ENCODE measurements at regions not wholly inside any gene's neighbourhood (a gene's known extent, or its start where the extent isn't known, plus 50 kb on each side); places are given as distances from the start of the nearest gene placed in this dataset.
"Not testable (repeated sequence)": the region's sequence is repeated elsewhere in the genome, so short reads cannot be mapped to it uniquely, and the experiment has no call there.

DNA sequence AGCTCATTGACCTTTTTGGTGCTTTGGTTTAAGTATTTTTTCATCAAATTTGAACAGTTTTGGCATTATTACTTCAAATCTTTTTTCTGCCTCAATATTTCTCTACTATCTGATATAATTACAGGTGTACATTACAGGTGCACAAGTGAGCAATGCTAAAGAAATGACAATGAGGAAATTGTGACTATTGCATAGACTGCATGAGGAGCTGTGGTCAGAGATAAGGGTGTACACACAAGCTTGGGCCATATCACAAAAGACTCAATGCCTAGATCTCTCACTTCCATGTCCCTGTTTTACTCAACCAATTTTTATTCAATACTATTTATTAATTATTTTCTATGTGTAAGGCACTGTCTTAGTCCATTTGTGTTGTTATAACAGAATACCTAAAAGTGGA lies 251.0 kb upstream of the UBASH3B start:
- Histone ChIP-seq H3K9ac (ENCODE audit: low read length) (no peak overlapping the region), H3K27me3 (ENCODE audit: control insufficient read depth, insufficient read depth, low read length) (no peaks in the 10 kb centered on the region), H3K27ac (ENCODE audit: low read depth, low read length) (no peak overlapping the region), H3K36me3 (ENCODE audit: control insufficient read depth, insufficient read depth, low read length) (no peaks in the 10 kb centered on the region), H3K4me3 (ENCODE audit: low read length) (no peak overlapping the region), H3K4me1 (ENCODE audit: control insufficient read depth, insufficient read depth, low read length) (no peaks in the 10 kb centered on the region)

DNA sequence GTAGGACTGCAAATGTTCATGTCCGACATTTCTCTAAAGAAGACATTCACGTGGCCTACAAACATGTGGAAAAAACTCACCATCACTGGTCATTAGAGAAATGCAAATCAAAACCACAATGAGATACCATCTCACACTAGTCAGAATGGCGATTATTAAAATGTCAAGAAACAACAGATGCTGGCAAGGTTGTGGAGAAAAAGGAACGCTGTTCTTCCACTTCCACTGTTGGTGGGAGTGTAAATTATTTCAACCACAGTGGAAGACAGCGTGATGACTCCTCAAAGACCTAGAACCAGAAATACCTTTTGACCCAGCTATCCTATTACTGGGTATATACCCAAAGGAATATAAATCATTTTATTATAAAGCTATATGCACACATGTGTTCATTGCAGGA lies 253.9 kb upstream of the UBASH3B start:
- not testable (repeated sequence) for H3K27ac ChIP-seq (ENCODE audit: low read depth, low read length); H3K27me3 ChIP-seq (ENCODE audit: control insufficient read depth, insufficient read depth, low read length); H3K4me3 ChIP-seq (ENCODE audit: low read length); H3K36me3 ChIP-seq (ENCODE audit: control insufficient read depth, insufficient read depth, low read length); H3K4me1 ChIP-seq (ENCODE audit: control insufficient read depth, insufficient read depth, low read length); H3K9ac ChIP-seq (ENCODE audit: low read length)

DNA sequence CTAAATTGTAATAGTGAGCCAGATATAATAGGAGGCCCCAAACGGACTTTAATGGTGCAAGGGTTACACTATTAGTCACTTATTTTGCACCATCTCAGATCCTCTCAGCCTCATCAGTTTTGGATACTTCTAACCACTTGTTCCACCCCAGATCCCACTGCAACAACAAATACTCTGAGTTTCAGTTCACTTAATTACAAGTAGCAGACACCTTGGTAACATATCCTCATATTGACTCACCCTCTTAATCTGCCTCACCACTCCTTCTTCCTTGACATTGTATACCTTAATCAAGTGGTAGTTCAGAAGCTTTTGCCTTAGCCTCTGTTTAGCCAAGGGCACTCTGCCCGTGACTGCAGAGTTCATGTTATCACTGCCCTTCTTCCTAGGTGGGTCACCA lies 256.1 kb upstream of the UBASH3B start:
- H3K4me1 ChIP-seq (ENCODE audit: control insufficient read depth, insufficient read depth, low read length) = no peaks in the 10 kb centered on the region
- H3K27me3 ChIP-seq (ENCODE audit: control insufficient read depth, insufficient read depth, low read length) = no peaks in the 10 kb centered on the region
- H3K27ac ChIP-seq (ENCODE audit: low read depth, low read length) = no peak overlapping the region
- H3K9ac ChIP-seq (ENCODE audit: low read length) = no peak overlapping the region
- no peaks in the 10 kb centered on the region for H3K36me3 ChIP-seq (ENCODE audit: control insufficient read depth, insufficient read depth, low read length)
- no peak overlapping the region for H3K4me3 ChIP-seq (ENCODE audit: low read length)

DNA sequence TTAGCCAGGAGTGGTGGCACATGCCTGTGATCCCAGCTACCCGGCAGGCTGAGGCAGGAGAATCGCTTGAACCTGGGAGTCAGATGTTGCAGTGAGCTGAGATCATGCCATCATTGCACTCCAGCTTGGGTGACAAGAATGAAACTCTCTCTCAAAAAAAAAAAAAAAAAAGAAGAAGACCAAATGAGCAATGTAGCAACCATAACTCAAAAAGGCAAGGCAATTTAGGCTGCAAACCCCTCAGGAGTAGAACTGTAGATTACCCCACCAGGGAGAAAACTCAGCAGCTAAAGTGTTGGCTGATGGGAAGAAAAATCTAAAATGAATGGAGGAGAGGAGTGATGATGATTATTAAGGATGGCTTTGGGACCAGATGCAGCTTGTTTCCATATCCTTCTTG lies 256.7 kb upstream of the UBASH3B start:
- Histone ChIP-seq H3K4me1 (ENCODE audit: control insufficient read depth, insufficient read depth, low read length) (no peaks in the 10 kb centered on the region), H3K36me3 (ENCODE audit: control insufficient read depth, insufficient read depth, low read length) (no peaks in the 10 kb centered on the region), H3K27me3 (ENCODE audit: control insufficient read depth, insufficient read depth, low read length) (no peaks in the 10 kb centered on the region), H3K27ac (ENCODE audit: low read depth, low read length) (no peak overlapping the region), H3K9ac (ENCODE audit: low read length) (no peak overlapping the region), H3K4me3 (ENCODE audit: low read length) (no peak overlapping the region)

DNA sequence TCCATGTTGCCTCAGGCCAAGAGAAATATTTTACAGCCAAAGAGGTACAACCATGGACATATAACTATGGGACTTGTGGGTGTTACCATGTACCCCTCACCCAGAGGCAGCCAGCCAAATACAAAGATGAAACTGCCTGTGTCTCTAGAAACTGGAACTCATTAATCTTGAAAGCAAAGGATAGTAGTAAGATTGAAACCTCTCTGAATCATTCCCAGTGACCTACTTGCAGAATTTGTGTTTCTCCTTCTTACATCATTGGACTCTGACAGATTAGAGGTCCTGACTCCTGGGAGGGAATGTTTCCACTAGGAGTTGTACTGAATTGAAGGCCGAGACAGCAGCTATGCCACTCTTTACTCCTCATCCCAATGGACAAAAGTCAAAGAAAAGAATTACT lies 257.4 kb upstream of the UBASH3B start:
- Histone ChIP-seq H3K27ac (ENCODE audit: low read depth, low read length) (no peak overlapping the region), H3K27me3 (ENCODE audit: control insufficient read depth, insufficient read depth, low read length) (no peaks in the 10 kb centered on the region), H3K4me1 (ENCODE audit: control insufficient read depth, insufficient read depth, low read length) (no peaks in the 10 kb centered on the region), H3K4me3 (ENCODE audit: low read length) (no peak overlapping the region), H3K9ac (ENCODE audit: low read length) (no peak overlapping the region), H3K36me3 (ENCODE audit: control insufficient read depth, insufficient read depth, low read length) (no peaks in the 10 kb centered on the region)

DNA sequence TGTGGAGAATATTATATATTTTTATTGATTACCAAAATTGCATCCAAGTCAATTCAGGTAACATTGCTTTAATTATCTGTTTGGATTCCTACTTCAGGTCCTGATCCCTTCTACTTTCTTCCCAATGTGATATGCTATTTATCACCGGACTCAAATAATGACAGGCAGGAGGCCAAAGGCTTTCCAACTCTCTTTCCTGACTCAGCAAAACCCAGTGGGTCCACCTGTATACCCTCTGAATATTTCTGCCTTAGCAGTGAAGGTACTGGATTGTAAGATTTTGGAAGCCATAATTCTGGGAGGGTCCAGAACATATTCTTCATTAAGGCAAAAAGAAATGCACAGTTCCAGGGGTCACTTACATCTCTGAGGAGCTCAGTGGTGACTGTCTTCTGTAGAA lies 260.2 kb upstream of the UBASH3B start:
- no peaks in the 10 kb centered on the region for H3K36me3 ChIP-seq (ENCODE audit: control insufficient read depth, insufficient read depth, low read length)
- H3K27me3 ChIP-seq (ENCODE audit: control insufficient read depth, insufficient read depth, low read length) = no peaks in the 10 kb centered on the region
- H3K27ac ChIP-seq (ENCODE audit: low read depth, low read length) = no peak overlapping the region
- H3K9ac ChIP-seq (ENCODE audit: low read length) = no peak overlapping the region
- no peak overlapping the region for H3K4me3 ChIP-seq (ENCODE audit: low read length)
- H3K4me1 ChIP-seq (ENCODE audit: control insufficient read depth, insufficient read depth, low read length) = no peaks in the 10 kb centered on the region

DNA sequence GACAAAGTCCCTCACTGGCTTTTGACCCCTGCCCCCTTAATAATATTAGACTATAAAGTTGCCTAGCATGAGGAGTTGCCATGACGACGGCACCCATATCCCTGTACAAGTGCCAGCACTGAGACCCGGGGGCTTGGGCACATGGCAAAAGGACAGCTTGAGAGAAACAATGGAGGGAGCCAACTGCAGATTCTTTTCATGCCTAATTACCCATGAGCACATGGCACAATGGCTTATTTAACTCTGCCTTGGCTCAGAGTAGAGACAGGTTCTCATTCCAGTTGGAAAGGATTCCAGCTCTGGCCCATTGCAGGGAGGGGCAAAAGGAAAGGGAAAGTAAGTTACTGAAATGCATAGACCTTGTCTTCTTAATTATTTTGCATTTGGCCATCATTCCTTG lies 261.2 kb upstream of the UBASH3B start:
- Histone ChIP-seq H3K36me3 (ENCODE audit: control insufficient read depth, insufficient read depth, low read length) (no peaks in the 10 kb centered on the region), H3K27ac (ENCODE audit: low read depth, low read length) (no peak overlapping the region), H3K4me1 (ENCODE audit: control insufficient read depth, insufficient read depth, low read length) (no peaks in the 10 kb centered on the region), H3K9ac (ENCODE audit: low read length) (no peak overlapping the region), H3K4me3 (ENCODE audit: low read length) (no peak overlapping the region), H3K27me3 (ENCODE audit: control insufficient read depth, insufficient read depth, low read length) (no peaks in the 10 kb centered on the region)

DNA sequence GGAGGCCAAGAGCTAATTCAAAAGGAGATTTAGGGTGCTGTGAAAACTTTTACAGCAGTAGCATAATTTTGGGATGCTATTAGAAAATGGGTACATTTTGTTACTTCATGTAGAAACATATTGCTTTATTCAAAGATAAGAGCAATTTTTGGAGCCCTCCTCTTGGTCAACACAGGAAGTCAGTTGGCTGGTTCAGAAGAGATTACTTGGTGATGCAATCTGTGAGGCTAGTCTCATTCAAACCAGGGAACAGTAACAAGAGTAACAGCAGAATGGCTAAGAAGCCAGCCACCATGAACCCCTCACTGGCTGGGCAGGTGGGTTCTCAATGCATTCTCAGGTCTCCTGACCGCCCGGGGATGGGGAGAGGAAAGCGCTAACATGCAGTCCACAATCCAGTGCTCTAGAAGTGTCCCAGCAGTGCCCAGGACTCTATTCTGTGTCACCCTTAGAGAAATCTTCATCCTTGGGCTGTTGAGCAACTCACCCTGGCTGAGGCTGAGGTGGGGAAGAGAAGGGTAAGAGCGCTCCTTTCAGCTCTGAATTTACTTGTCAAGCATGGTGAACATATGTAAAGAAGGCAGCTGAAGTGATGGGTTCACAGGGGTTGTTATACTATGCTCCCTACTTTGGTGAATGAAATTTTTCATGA lies 262.2 kb upstream of the UBASH3B start:
- no peaks in the 10 kb centered on the region for H3K27me3 ChIP-seq (ENCODE audit: control insufficient read depth, insufficient read depth, low read length)
- H3K27ac ChIP-seq (ENCODE audit: low read depth, low read length) = no peak overlapping the region
- no peaks in the 10 kb centered on the region for H3K4me1 ChIP-seq (ENCODE audit: control insufficient read depth, insufficient read depth, low read length)
- no peak overlapping the region for H3K4me3 ChIP-seq (ENCODE audit: low read length)
- H3K9ac ChIP-seq (ENCODE audit: low read length) = no peak overlapping the region
- no peaks in the 10 kb centered on the region for H3K36me3 ChIP-seq (ENCODE audit: control insufficient read depth, insufficient read depth, low read length)

DNA sequence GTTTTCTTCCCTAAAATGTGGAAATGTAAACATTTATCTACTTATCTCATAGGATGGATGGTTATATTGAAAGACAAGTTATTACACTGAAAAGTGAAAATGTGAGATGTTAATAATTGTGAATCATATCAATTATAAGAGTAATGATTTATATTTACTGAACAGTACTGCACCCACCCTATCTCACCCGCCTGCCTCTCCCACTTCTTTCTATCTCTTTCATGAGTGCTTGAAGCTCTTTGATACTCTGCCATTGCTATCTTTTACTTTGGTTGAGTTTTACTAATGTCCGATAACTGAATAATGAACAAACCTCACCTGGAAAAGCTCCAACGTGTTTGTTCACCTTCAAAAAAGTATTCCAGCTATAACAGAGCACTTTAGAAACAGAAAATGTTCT lies 263.0 kb upstream of the UBASH3B start:
- Histone ChIP-seq H3K27ac (ENCODE audit: low read depth, low read length) (no peak overlapping the region), H3K9ac (ENCODE audit: low read length) (no peak overlapping the region), H3K4me1 (ENCODE audit: control insufficient read depth, insufficient read depth, low read length) (no peaks in the 10 kb centered on the region), H3K27me3 (ENCODE audit: control insufficient read depth, insufficient read depth, low read length) (no peaks in the 10 kb centered on the region), H3K36me3 (ENCODE audit: control insufficient read depth, insufficient read depth, low read length) (no peaks in the 10 kb centered on the region), H3K4me3 (ENCODE audit: low read length) (no peak overlapping the region)

DNA sequence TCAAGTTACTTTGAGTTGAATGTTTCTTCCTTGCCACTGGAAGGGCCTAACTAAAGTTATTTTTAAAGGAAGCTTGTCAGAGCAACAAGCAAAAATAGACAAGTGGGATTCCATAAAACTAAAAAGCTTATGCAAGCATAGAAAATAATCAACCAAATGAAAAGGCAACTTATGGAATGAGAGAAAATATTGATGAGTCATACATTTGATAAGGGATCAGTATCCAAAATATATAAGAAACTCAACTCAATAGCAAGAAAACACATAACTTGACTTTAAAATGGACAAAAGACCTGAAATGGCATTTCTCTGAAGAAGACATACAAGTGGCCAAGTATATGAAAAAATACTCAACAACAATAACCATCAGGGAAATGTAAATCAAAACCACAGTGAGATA lies 264.5 kb upstream of the UBASH3B start:
- Histone ChIP-seq H3K4me3 (ENCODE audit: low read length) (no peak overlapping the region), H3K27me3 (ENCODE audit: control insufficient read depth, insufficient read depth, low read length) (no peaks in the 10 kb centered on the region), H3K4me1 (ENCODE audit: control insufficient read depth, insufficient read depth, low read length) (no peaks in the 10 kb centered on the region), H3K9ac (ENCODE audit: low read length) (no peak overlapping the region), H3K27ac (ENCODE audit: low read depth, low read length) (no peak overlapping the region), H3K36me3 (ENCODE audit: control insufficient read depth, insufficient read depth, low read length) (no peaks in the 10 kb centered on the region)

DNA sequence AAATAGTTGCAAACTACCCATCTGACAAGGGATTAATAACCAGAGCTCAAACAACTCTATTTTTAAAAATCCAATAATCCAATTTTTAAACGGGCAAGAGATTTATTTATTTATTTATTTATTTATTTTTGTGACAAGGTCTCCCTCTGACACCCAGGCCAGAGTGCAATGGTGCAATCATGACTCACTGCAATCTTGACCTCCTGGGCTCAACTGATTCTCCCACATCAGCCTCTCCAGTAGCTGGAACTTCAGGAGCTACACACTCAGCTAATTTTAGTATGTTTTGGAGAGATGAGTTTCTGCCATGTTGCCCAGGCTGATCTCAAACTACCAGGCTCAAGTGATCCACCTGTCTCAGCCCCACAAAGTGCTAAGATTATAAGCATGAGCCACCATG lies 267.2 kb upstream of the BLID start:
- H3K27me3 ChIP-seq (ENCODE audit: control insufficient read depth, insufficient read depth, low read length) = no peaks in the 10 kb centered on the region
- H3K4me3 ChIP-seq (ENCODE audit: low read length) = no peak overlapping the region
- H3K9ac ChIP-seq (ENCODE audit: low read length) = no peak overlapping the region
- H3K4me1 ChIP-seq (ENCODE audit: control insufficient read depth, insufficient read depth, low read length) = no peaks in the 10 kb centered on the region
- H3K27ac ChIP-seq (ENCODE audit: low read depth, low read length) = no peak overlapping the region
- no peaks in the 10 kb centered on the region for H3K36me3 ChIP-seq (ENCODE audit: control insufficient read depth, insufficient read depth, low read length)

DNA sequence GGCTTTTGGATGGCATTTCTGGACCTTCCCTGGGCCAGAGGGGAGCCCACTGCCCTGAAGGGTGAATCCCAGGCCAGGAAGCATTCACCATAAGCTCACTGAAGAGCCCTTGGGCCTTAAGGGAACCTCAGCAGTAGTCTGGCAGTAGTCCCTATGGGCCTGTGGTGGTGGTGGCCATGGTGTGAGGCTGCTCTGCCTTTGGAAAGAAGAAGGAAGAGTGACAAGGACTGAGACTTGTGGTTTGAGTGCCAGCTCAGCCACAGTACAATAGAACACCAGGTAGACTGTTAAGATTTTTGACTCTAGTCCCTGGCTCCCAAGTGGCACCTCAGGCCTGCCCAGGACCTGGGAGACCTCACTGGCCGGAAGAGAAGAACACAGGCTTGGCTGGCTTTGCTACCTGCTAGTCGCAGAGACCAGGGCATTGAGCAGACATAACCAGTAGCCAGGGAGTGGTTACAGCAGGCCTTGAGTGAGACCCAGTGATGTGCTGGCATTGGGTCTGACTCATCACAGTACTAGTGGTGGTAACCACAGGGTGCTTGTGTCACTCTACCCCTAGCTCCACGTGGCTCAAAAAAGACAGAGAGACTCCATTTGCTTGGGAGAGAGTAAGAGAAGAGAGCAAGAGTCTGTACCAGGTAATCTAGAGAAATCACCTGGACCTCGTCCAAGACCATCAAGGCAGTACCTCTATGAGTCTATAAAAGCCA lies 259.8 kb upstream of the BLID start:
- no peak overlapping the region for H3K4me3 ChIP-seq (ENCODE audit: low read length)
- H3K27ac ChIP-seq (ENCODE audit: low read depth, low read length) = no peak overlapping the region
- H3K36me3 ChIP-seq (ENCODE audit: control insufficient read depth, insufficient read depth, low read length) = no peaks in the 10 kb centered on the region
- no peaks in the 10 kb centered on the region for H3K27me3 ChIP-seq (ENCODE audit: control insufficient read depth, insufficient read depth, low read length)
- no peak overlapping the region for H3K9ac ChIP-seq (ENCODE audit: low read length)
- H3K4me1 ChIP-seq (ENCODE audit: control insufficient read depth, insufficient read depth, low read length) = no peaks in the 10 kb centered on the region

DNA sequence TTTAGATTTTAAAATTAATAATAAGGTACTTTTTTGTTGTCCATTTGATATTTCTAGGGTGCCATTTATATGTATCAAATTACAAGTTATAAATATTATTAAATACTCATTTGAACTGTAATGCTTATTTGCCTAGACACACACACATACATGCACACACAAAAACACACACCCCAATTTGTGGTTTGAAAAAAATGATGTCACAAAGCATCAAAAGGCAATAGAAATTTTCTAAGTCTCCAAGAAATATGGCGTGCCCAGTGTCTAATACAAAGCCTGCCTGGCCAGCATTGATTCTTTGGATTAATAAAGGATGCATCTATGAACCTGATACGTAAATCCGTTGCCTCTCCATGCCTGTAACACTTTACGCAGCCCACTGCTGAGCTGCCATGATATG lies 252.8 kb upstream of the BLID start:
- Histone ChIP-seq H3K27me3 (ENCODE audit: control insufficient read depth, insufficient read depth, low read length) (no peaks in the 10 kb centered on the region), H3K27ac (ENCODE audit: low read depth, low read length) (no peak overlapping the region), H3K4me1 (ENCODE audit: control insufficient read depth, insufficient read depth, low read length) (peaks cover 6% of the 10 kb centered on the region), H3K9ac (ENCODE audit: low read length) (no peak overlapping the region), H3K4me3 (ENCODE audit: low read length) (no peak overlapping the region), H3K36me3 (ENCODE audit: control insufficient read depth, insufficient read depth, low read length) (no peaks in the 10 kb centered on the region)

Data from rectal smooth muscle tissue (tissue), 1 donor.